Vagina (tissue), 2 donors: ENCODE measurements at regions not wholly inside any gene's neighbourhood (a gene's known extent, or its start where the extent isn't known, plus 50 kb on each side); places are given as distances from the start of the nearest gene placed in this dataset.

Experiments
- DNase-seq, 2 donors: peaks; one replicate each; pipeline ENCODE4 v3.0.0-alpha.2; 2017; ENCODE audit errors: extremely low spot score in 2 of 2
- H3K27ac ChIP-seq: fragments of 200-600 bp; sonication (generic); one replicate; pipeline ENCODE4 v1.5.1; 2019
- H3K27me3 ChIP-seq: fragments of 200-600 bp; sonication (generic); one replicate; pipeline ENCODE4 v1.5.1; 2019
- H3K36me3 ChIP-seq, 2 donors: fragments of 200-600 bp; sonication (generic); one replicate each; pipeline ENCODE4 v1.5.1; 2017 to 2019
- H3K4me1 ChIP-seq: fragments of 200-600 bp; sonication (generic); one replicate; pipeline ENCODE4 v1.5.1; 2019
- H3K4me3 ChIP-seq, 2 donors: fragments of 200-600 bp; sonication (generic); 1 replicate in 1 of 2; 2 replicates in 1 of 2; pipeline ENCODE4 v1.5.1; 2016 to 2019
- H3K9me3 ChIP-seq: fragments of 200-600 bp; sonication (generic); one replicate; pipeline ENCODE4 v1.5.1; 2019
- CTCF ChIP-seq, 3 experiments: fragments of 450-650 bp in 2 of 3; fragments of 200-600 bp in 1 of 3; sonication (generic) in 1 of 3; IDR thresholded peaks; one replicate each; pipeline ENCODE4 v1.5.1; 2017 to 2019; ENCODE audit warnings: antibody characterized with exemption in 3 of 3, mild to moderate bottlenecking in 2 of 3, moderate library complexity in 2 of 3
- POLR2A ChIP-seq, 2 donors: fragments of 450-650 bp; IDR thresholded peaks; one replicate each; pipeline ENCODE4 v1.6.1; 2017; ENCODE audit warnings: antibody characterized with exemption in 2 of 2, mild to moderate bottlenecking in 2 of 2, moderate library complexity in 2 of 2
- POLR2AphosphoS5 ChIP-seq, 2 donors: sonication (generic); formaldehyde crosslinking; IDR thresholded peaks; one replicate each; pipeline ENCODE4 v1.9.0; 2017; ENCODE audit warnings: antibody characterized with exemption in 2 of 2, mild to moderate bottlenecking in 2 of 2, low read depth in 1 of 2; ENCODE audit not compliant: insufficient read depth in 1 of 2
- intact Hi-C: fragments of 100-400 bp; cut with DNase I; formaldehyde crosslinking; loops from one replicate; pipeline ENCODE4 v1.15.1; 2023

- Histone ChIP-seq H3K36me3 (no peaks in the 10 kb centered on the region), H3K27ac (no peak overlapping the region), H3K4me3 (no peak overlapping the region), H3K27me3 (no peaks in the 10 kb centered on the region), H3K4me1 (no peaks in the 10 kb centered on the region), H3K9me3 (no peaks in the 10 kb centered on the region)
- no peak for DNase-seq
- TF ChIP-seq POLR2A (IDR thresholded peaks at IDR 0.05) (no peak), POLR2AphosphoS5 (IDR thresholded peaks at IDR 0.05; ENCODE audit: insufficient read depth in 1 of 2, low read depth in 1 of 2) (no peak), CTCF (IDR thresholded peaks at IDR 0.05) (no peak)
- intact Hi-C loops, result no loop called here
These were observed 529.9 kb downstream of the XPNPEP1 start for GRCh38 chr10:109393425-109393824.

GRCh38 chr10:109386921-109387320 lies 536.4 kb downstream of the XPNPEP1 start:
- H3K4me3 ChIP-seq, result no peak overlapping the region
- H3K36me3 ChIP-seq, result no peaks in the 10 kb centered on the region
- TF ChIP-seq CTCF (IDR thresholded peaks at IDR 0.05) (no peak), POLR2AphosphoS5 (IDR thresholded peaks at IDR 0.05; ENCODE audit: insufficient read depth in 1 of 2, low read depth in 1 of 2) (no peak), POLR2A (IDR thresholded peaks at IDR 0.05) (no peak)
- DNase-seq, result no peak
- intact Hi-C loops, result no loop called here
- H3K4me1 ChIP-seq, result no peaks in the 10 kb centered on the region
- no peaks in the 10 kb centered on the region for H3K27me3 ChIP-seq
- no peak overlapping the region for H3K27ac ChIP-seq
- H3K9me3 ChIP-seq, result no peaks in the 10 kb centered on the region

- H3K27me3 ChIP-seq, result no peaks in the 10 kb centered on the region
- H3K4me3 ChIP-seq, result no peak overlapping the region
- no peak for DNase-seq
- H3K36me3 ChIP-seq, result no peaks in the 10 kb centered on the region
- H3K9me3 ChIP-seq, result no peaks in the 10 kb centered on the region
- TF ChIP-seq POLR2AphosphoS5 (IDR thresholded peaks at IDR 0.05; ENCODE audit: insufficient read depth in 1 of 2, low read depth in 1 of 2) (no peak), POLR2A (IDR thresholded peaks at IDR 0.05) (no peak), CTCF (IDR thresholded peaks at IDR 0.05) (no peak)
- intact Hi-C loops, result no loop called here
- no peak overlapping the region for H3K27ac ChIP-seq
- H3K4me1 ChIP-seq, result no peaks in the 10 kb centered on the region
These were observed 537.2 kb downstream of the XPNPEP1 start for GRCh38 chr10:109386101-109386500.

- no peaks in the 10 kb centered on the region for H3K27me3 ChIP-seq
- H3K4me3 ChIP-seq, result no peak overlapping the region
- H3K36me3 ChIP-seq, result no peaks in the 10 kb centered on the region
- no peak for TF ChIP-seq POLR2A (IDR thresholded peaks at IDR 0.05)
- no peak for TF ChIP-seq CTCF (IDR thresholded peaks at IDR 0.05)
- TF ChIP-seq POLR2AphosphoS5 (IDR thresholded peaks at IDR 0.05; ENCODE audit: insufficient read depth in 1 of 2, low read depth in 1 of 2), result no peak
- DNase-seq, result no peak
- intact Hi-C loops, result no loop called here
- H3K9me3 ChIP-seq, result no peaks in the 10 kb centered on the region
- no peak overlapping the region for H3K27ac ChIP-seq
- no peaks in the 10 kb centered on the region for H3K4me1 ChIP-seq
These were observed 544.1 kb downstream of the XPNPEP1 start for GRCh38 chr10:109379186-109379585.

- Histone ChIP-seq H3K36me3 (no peaks in the 10 kb centered on the region), H3K27me3 (no peaks in the 10 kb centered on the region), H3K4me3 (no peak overlapping the region), H3K4me1 (no peaks in the 10 kb centered on the region), H3K9me3 (no peaks in the 10 kb centered on the region), H3K27ac (no peak overlapping the region)
- no peak for TF ChIP-seq POLR2A (IDR thresholded peaks at IDR 0.05)
- TF ChIP-seq POLR2AphosphoS5 (IDR thresholded peaks at IDR 0.05; ENCODE audit: insufficient read depth in 1 of 2, low read depth in 1 of 2), result no peak
- intact Hi-C loops, result no loop called here
- DNase-seq, result no peak
These were observed 549.1 kb downstream of the XPNPEP1 start for GRCh38 chr10:109374215-109374614.

- Histone ChIP-seq H3K9me3 (no peaks in the 10 kb centered on the region), H3K36me3 (no peaks in the 10 kb centered on the region), H3K4me3 (no peak overlapping the region), H3K4me1 (no peaks in the 10 kb centered on the region), H3K27me3 (no peaks in the 10 kb centered on the region), H3K27ac (no peak overlapping the region)
- no peak for DNase-seq
- TF ChIP-seq CTCF (IDR thresholded peaks at IDR 0.05) (no peak), POLR2A (IDR thresholded peaks at IDR 0.05) (no peak), POLR2AphosphoS5 (IDR thresholded peaks at IDR 0.05; ENCODE audit: insufficient read depth in 1 of 2, low read depth in 1 of 2) (no peak)
- intact Hi-C loops, result no loop called here
These were observed 564.0 kb downstream of the XPNPEP1 start for GRCh38 chr10:109359316-109359715.
